GM21390 (cell line): ENCODE measurements at regions not wholly inside any gene's neighbourhood (a gene's known extent, or its start where the extent isn't known, plus 50 kb on each side); places are given as distances from the start of the nearest gene placed in this dataset.
A peak's percentile ranks its signal among the peaks of the same experiment; 100 is the strongest.

Source experiments
- ATAC-seq: cut with Tn5 transposase; IDR thresholded peaks from one replicate; pipeline ENCODE4 v1.9.1; 2021; ENCODE audit not compliant: unreplicated experiment

- ATAC-seq: no peak
Observed at GRCh38 chr1:96472471-96472870, 249.1 kb upstream of the PTBP2 start.

GRCh38 chr1:96473791-96474434 is 247.7 kb upstream of the PTBP2 start:
- ATAC-seq: no peak

- no peak for ATAC-seq
Observed at GRCh38 chr1:96474985-96475743, 246.4 kb upstream of the PTBP2 start.

GRCh38 chr1:96475903-96476302 is 245.7 kb upstream of the PTBP2 start:
- ATAC-seq: no peak

- no peak for ATAC-seq
Observed at GRCh38 chr1:96478228-96478627, 243.4 kb upstream of the PTBP2 start.

- no peak for ATAC-seq
Observed at GRCh38 chr1:96481409-96481808, 240.2 kb upstream of the PTBP2 start.

GRCh38 chr1:96482616-96483015 is 239.0 kb upstream of the PTBP2 start:
- ATAC-seq: no peak

GRCh38 chr1:96487394-96487793 is 234.2 kb upstream of the PTBP2 start:
- no peak for ATAC-seq

- ATAC-seq: no peak
Observed at GRCh38 chr1:96487971-96488370, 233.6 kb upstream of the PTBP2 start.

GRCh38 chr1:96488777-96489176 is 232.8 kb upstream of the PTBP2 start:
- ATAC-seq: peak; percentile 75

GRCh38 chr1:96492236-96492635 is 229.3 kb upstream of the PTBP2 start:
- ATAC-seq: no peak

GRCh38 chr1:96498744-96499340 is 222.7 kb upstream of the PTBP2 start:
- ATAC-seq: no peak

GRCh38 chr1:96508233-96508632 is 213.4 kb upstream of the PTBP2 start:
- ATAC-seq: no peak

- no peak for ATAC-seq
Observed at GRCh38 chr1:96509339-96509738, 212.2 kb upstream of the PTBP2 start.

GRCh38 chr1:96509951-96510350 is 211.6 kb upstream of the PTBP2 start:
- no peak for ATAC-seq

GRCh38 chr1:96510391-96510790 is 211.2 kb upstream of the PTBP2 start:
- no peak for ATAC-seq

GRCh38 chr1:96510911-96511310 is 210.7 kb upstream of the PTBP2 start:
- ATAC-seq: no peak

GRCh38 chr1:96513136-96513535 is 208.4 kb upstream of the PTBP2 start:
- ATAC-seq: no peak

GRCh38 chr1:96515430-96515829 is 206.2 kb upstream of the PTBP2 start:
- peak; percentile 94 for ATAC-seq

- peak; percentile 56 for ATAC-seq
Observed at GRCh38 chr1:96515925-96516324, 205.7 kb upstream of the PTBP2 start.

- ATAC-seq: no peak
Observed at GRCh38 chr1:96519851-96520578, 201.6 kb upstream of the PTBP2 start.

- ATAC-seq: no peak
Observed at GRCh38 chr1:96520579-96520947, 201.0 kb upstream of the PTBP2 start.
